Cardiac fibroblast (primary cell): ENCODE measurements at regions not wholly inside any gene's neighbourhood (a gene's known extent, or its start where the extent isn't known, plus 50 kb on each side); places are given as distances from the start of the nearest gene placed in this dataset.

ENCODE experiments used
- DNase-seq, 2 donors: peaks; one replicate each; pipeline versions ENCODE4 v3.0.0 to v3.0.0-alpha.2; 2010; ENCODE audit warnings: low read depth in 2 of 2
- H3K4me3 ChIP-seq, 2 donors: replicated peaks in 1 of 2; 1 replicate in 1 of 2; 2 replicates in 1 of 2; pipeline ENCODE4 v1.5.1; 2011; ENCODE audit warnings: low read depth in 2 of 2, low read length in 2 of 2, mild to moderate bottlenecking in 2 of 2, moderate library complexity in 1 of 2
- TF ChIP-seq, protein P1 (sequence below): IDR thresholded peaks from one replicate; pipeline ENCODE4 v1.5.1; 2011; ENCODE audit warnings: low read depth, mild to moderate bottlenecking, low read length, inconsistent platforms

DNA sequence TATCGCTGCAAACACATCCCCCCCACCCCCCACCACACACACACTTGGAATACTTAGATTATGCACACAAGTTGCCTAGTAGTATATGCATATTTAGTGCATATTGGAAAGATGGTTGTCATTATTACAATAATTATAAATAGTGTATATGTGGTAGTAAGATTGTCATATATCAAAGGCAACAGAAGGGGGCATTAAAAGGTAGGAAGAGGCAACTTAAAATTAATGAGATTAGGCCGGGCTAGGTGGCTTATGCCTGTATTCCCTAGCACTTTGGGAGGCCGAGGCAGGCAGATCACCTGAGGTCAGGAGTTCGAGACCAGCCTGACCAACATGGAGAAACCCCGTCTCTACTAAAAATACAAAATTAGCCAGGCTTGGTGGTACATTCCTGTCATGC lies 52.1 kb downstream of the GSC start:
- H3K4me3 ChIP-seq = no peak overlapping the region
- TF ChIP-seq, protein P1, sequence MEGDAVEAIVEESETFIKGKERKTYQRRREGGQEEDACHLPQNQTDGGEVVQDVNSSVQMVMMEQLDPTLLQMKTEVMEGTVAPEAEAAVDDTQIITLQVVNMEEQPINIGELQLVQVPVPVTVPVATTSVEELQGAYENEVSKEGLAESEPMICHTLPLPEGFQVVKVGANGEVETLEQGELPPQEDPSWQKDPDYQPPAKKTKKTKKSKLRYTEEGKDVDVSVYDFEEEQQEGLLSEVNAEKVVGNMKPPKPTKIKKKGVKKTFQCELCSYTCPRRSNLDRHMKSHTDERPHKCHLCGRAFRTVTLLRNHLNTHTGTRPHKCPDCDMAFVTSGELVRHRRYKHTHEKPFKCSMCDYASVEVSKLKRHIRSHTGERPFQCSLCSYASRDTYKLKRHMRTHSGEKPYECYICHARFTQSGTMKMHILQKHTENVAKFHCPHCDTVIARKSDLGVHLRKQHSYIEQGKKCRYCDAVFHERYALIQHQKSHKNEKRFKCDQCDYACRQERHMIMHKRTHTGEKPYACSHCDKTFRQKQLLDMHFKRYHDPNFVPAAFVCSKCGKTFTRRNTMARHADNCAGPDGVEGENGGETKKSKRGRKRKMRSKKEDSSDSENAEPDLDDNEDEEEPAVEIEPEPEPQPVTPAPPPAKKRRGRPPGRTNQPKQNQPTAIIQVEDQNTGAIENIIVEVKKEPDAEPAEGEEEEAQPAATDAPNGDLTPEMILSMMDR = no peak
- peak in 1 of 2 donors; percentile 8 for DNase-seq

DNA sequence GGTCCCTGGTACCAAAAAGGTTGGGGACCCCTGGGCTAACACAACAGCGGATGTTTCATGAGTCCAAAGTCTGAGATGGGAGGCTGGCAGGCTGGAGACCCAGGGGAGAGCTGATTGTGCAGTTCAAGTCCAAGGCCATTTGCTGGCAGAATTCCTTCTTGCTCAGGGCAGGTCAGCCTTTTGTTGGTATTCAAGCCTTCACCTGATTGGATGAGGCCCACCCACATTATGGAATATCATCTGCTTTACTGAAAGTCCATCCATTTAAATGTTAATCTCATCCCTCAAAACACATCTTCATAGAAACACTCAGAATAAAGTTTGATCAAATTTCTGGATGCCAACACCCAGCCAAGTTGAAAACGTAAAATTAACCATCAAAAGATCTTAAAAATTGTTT lies 52.9 kb downstream of the GSC start:
- TF ChIP-seq, protein P1 = no peak
- H3K4me3 ChIP-seq = no peak overlapping the region
- no peak for DNase-seq

DNA sequence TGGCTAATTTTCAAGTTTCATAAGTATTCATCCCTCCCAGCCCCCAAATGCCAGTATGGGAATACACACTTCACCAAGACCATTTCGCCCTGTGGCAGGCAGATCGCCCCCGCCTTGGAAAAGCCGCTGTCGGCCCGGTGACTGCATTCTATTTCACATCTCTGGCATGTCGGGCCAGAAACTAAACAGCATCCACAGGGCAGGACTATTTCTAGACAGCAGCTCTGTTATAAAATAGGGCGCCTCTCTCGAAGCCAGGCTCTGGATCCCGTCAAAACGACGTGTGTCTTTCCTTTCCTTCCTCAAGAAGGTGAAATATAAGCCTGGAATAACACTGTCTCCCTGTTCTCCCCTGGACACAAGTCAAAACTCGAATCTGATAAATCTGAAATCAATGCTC lies 56.8 kb downstream of the GSC start:
- H3K4me3 ChIP-seq = no peak overlapping the region
- TF ChIP-seq, protein P1 = no peak
- no peak for DNase-seq

DNA sequence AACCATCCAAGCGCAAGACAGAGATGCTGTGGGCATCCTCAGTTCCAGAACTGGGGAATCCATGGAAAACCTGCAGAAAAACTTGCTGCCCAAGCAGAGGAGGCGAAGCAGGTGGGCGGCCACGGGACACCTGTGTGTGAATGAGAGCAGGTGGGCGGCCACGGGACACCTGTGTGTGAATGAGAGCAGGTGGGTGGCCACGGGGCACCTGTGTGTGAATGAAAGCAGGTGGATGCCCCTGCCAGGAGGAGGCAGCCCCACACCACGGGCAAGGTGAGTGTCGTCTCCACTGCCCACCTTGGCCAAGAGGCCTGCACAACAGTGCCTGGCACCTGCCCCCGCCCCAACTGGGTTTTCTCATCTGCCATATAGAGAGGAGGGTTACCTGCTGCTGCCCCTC lies 59.2 kb downstream of the GSC start:
- no peak overlapping the region for H3K4me3 ChIP-seq
- TF ChIP-seq, protein P1 = no peak
- DNase-seq = no peak

DNA sequence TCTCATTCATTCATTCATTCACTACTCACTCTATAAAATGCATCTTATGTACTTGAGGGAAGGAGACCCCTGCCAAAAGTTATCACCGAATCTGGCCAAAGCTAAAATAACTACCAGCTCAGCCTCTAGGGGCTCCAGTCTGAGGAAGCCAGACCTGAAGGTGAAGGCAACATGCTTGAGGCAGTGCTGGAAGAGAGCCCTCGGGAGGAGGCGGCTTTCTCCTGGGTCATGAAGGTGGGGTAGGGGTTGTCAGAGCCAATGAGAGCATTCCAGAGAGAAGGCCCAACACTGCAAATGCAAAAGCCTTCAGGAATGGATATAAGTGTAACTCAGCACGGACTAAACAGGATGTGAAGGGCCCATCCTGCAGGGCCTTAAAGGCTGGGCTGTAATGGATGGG lies 62.4 kb downstream of the GSC start:
- DNase-seq = no peak
- TF ChIP-seq, protein P1 = peak; percentile 6
- H3K4me3 ChIP-seq = no peak overlapping the region

DNA sequence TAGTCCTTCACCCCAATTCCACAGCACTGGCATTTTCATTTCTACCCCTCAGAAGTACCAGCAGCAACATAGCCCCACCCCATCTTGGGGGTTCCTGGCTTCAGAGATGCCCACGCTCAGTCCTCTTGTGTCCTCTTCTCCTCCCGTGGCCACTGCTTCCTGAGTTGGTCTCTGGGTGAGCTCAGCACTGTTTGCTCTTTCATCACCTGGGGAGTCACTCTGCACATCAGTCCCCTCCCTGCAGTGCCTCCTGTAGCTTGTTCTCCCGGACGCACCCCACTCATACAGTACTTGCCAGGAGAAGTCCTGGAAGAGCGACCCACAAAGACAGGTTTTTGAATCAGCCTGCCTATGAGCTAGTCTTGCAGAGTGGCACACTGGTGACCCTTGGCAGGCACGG lies 63.8 kb downstream of the GSC start:
- no peak for DNase-seq
- TF ChIP-seq, protein P1 = no peak
- no peak overlapping the region for H3K4me3 ChIP-seq

DNA sequence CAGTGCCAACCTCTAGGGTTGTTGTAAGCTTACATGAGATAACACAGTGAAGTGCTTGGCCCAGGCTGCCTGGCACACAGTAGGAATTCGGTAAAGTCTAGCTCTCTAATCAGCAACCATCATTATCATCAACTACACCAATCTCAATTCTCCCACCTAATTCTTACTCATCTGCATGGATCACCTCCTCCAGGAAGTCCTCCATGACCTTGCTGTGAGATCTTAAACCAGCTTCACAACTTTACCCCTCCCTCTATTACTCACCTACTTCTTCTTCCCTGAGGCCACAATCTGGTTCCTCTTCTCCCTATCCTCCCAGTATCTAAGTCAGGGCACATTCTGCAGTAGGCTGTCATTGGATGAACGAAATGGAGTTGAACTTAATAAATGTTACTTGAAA lies 67.3 kb downstream of the GSC start:
- no peak for DNase-seq
- no peak overlapping the region for H3K4me3 ChIP-seq
- TF ChIP-seq, protein P1 = no peak
